HG02759 (cell line): ENCODE measurements at regions not wholly inside any gene's neighbourhood (a gene's known extent, or its start where the extent isn't known, plus 50 kb on each side); places are given as distances from the start of the nearest gene placed in this dataset.
"Not testable (repeated sequence)": the region's sequence is repeated elsewhere in the genome, so short reads cannot be mapped to it uniquely, and the experiment has no call there.

ENCODE experiments used
- ATAC-seq: cut with Tn5 transposase; IDR thresholded peaks from one replicate; pipeline ENCODE4 v1.9.1; 2021; ENCODE audit warnings: mild to moderate bottlenecking, moderate library complexity; ENCODE audit not compliant: unreplicated experiment

GRCh38 chr14:37841039-37841438 is 245.6 kb downstream of the TTC6 start:
- ATAC-seq, result not testable (repeated sequence)

- no peak for ATAC-seq
Measured at GRCh38 chr14:37842106-37842505, 246.7 kb downstream of the TTC6 start.

DNA sequence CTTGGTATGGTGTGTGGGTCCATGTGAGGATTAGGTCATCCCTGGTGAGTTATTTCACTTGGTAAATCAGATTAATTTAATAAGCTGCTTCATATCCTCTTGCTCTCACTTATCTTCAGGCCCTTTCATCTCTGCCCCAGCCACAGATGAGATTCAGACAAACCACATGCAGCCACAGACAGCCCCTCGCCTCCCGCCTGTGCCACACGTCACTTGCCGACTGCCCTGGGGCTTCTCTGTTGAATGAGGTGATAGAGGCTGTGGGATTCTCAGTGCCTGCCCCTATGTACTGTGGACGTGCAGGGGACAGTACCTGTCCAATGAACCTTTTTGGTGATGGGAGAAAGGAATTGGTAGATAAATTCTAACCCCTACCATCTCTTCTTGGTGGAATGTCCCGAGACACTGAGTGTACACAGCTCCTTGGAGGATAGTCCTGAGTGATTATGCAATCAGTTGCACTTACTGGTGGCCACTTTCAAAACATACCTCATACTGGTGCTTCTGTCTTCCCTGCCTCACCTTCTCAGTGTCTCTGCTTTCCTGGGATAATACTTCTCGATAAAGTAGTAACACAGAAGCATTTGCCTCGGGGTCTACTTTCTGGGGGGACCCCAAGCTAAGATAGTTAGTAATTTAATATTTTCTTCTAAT is 248.7 kb downstream of the TTC6 start:
- no peak for ATAC-seq

- no peak for ATAC-seq
Measured at GRCh38 chr14:37844614-37845013, 249.2 kb downstream of the TTC6 start.

GRCh38 chr14:37848985-37849621 is 253.7 kb downstream of the TTC6 start:
- ATAC-seq, result no peak

DNA sequence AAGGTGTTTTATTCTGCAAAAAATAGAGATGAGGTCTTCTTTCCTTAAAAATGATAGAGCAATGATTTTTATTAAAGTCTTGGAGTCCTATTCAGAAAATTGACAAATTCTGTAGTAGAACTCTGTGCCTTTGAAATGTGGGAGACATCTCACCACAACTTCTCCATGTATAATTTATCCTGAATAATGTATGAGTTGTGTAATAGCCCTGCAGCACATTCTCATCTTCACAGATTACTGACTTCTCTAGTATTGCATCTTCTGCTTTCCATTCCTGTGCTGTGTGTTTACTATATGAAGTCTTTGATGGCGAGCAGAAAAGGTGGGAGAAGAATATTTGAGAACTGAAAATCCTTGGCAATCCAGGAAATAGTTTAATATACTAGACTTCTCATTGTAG is 255.6 kb downstream of the TTC6 start:
- no peak for ATAC-seq

GRCh38 chr14:37855871-37856270 is 260.4 kb downstream of the TTC6 start:
- ATAC-seq, result no peak

DNA sequence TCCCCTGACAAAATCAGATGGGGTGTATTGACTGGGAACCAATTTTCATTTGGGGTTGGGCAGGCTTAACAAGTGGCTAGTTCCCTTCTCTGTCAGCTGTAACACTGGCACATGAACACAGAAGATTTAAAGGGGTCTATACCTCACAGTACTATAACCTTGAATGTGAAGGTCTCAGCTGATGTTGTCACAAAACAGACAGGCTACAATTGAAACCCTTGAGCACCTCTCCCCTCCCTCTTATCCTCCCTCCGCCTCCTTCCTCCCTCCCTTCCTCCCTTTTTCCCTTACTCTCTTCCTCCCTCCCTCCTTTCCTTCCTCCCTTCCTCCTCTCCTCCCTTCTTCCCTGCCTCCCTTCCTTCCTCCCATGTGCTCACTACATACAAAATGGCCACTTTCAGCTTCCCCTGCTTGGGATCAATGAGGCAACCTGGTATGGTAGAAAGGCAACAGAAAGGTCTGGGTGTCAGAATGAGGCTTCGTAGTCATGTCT is 262.4 kb downstream of the TTC6 start:
- ATAC-seq, result no peak

DNA sequence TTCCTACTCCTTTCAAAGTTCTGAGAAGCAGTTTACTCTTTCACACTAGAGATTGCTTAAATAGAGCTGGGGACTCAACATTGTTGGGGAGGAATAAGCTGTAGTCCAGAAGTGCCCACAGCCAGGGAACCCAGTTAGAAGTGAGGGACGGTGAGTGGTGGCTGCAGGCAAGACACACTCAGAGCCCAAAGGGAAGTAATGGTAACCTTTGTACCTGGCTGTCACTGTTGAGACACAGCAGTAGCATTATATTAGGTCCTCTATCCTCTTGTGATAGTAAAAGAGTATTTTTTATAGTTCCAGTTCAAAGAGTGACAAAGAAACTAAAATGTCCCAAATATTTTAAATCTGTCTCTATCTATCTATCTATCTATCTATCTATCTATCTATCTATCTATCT is 263.3 kb downstream of the TTC6 start:
- ATAC-seq, result no peak

- ATAC-seq, result no peak
Measured at GRCh38 chr14:37859177-37859576, 263.7 kb downstream of the TTC6 start.

DNA sequence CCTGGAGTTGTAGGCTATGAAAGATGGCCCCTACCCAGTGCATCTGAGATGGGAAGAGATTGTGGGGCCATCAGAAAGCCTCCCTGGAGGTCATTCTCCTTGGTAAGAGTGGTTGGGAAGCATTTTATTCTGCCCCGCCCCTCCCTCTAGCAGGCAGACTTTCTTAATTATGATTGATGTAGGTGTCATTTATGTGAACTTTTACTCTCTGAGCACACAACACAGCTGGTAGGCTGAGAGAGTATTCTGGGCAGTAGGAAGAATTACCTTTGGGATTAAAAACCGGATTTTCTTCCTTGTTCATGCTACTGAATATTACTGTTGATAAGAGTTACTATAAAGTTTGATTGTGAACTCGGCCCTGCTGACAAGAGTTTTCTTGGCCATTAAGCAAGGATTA is 266.8 kb downstream of the TTC6 start:
- no peak for ATAC-seq

- ATAC-seq, result no peak
Measured at GRCh38 chr14:37864128-37864527, 268.7 kb downstream of the TTC6 start.

DNA sequence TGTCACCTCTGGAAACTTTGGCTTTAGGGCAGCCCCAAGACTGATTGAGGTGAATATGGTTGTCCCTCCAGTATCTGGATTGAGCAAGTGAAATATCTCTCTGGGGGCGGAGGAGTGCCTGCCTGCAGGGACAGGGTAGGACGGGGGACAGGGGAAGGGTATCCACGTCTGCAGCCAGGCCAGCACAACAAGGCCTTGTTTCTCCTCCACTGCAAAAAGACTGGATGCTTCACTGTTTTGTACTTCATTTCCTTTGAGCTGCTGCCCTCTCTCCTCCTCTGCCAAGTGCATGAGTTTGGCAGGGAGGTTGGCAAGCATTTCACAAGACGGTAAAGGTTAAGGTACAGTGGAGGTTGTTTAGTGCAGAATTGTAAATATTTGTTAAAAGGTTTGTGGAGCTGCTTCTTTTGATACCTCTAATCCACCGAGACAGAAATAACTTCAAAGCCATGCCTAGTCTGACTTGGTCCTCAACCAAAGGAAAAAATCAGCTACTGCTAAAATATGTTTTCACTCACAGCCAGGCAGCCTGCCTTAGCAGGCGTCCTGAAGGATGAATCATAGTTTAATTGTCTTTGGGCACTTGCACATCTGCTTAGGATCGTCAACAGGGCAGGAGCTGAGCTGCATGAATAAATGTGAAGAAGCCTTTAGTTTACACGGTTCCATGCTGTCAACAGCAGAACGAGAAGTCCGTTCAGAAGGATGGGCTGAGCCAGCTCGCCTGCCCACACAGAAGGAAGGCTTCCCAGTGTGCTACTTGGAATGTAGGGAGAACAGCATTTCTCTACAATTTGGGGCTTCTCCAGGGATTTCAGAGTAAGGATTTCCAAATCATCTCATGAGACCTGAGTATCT is 269.7 kb downstream of the TTC6 start:
- no peak for ATAC-seq

GRCh38 chr14:37865719-37866549 is 270.5 kb downstream of the TTC6 start:
- no peak for ATAC-seq

DNA sequence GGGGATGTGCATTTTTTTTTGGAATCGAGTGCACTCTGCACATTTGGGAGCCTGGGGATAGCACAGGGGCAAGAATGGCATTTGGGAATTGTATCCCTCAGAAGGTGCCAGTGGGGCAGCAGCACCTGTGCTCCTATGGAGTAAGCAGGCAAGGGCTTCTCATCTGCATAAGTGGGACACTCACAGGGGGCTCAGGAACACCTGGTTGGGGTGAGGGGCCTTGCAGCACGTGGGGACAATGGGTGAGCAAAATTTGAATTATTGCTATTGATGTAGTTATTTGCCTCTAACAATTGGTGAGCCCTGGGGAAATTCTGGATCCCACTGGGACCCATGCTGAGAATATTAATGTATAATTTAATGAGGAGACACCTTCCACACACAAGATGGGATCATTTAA is 274.2 kb downstream of the TTC6 start:
- no peak for ATAC-seq

DNA sequence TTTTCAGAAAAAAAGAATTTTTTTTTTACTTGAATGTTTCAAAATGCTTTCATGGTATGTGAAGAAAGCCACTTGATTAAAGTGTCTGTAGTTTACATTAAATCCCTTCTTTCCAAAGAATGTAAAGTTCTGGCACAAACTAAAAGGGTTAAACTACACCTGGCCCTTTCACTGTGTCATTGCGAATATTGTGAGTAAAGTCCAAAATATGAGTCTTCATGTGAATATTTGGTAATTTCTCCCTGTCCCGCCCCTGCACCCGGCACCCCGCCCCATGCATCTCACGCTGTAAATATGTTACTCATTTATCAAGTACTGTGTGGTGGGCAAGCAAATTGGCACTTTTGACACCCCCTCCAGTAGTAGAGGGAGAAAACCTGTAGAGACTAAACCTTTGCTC is 274.7 kb downstream of the TTC6 start:
- no peak for ATAC-seq

- no peak for ATAC-seq
Measured at GRCh38 chr14:37870632-37871346, 275.4 kb downstream of the TTC6 start.

GRCh38 chr14:37874065-37874428 is 278.6 kb downstream of the TTC6 start:
- ATAC-seq, result not testable (repeated sequence)

GRCh38 chr14:37874429-37875109 is 279.1 kb downstream of the TTC6 start:
- ATAC-seq, result peak; percentile 99

DNA sequence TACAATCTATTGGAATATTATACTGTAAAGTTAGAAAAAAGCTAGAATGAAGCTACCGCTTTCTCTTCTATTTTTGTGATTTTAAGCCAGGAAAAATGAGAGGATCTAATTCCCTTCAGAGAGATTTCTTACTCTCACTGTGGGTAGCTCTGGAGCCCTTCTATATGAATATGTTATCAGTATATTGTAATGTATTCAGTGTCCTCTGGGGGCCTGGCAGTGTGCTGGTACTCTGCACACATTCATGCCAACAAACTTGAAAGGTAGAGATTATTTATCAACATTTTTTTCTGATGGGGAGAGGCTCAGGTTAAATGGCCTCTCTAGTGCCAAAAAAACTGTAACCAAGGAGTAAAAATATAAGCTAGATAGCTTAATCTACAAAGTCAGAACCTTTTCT is 292.8 kb downstream of the TTC6 start:
- no peak for ATAC-seq
